ENCODE measurements at regions not wholly inside any gene's neighbourhood (a gene's known extent, or its start where the extent isn't known, plus 50 kb on each side); places are given as distances from the start of the nearest gene placed in this dataset.

DNA sequence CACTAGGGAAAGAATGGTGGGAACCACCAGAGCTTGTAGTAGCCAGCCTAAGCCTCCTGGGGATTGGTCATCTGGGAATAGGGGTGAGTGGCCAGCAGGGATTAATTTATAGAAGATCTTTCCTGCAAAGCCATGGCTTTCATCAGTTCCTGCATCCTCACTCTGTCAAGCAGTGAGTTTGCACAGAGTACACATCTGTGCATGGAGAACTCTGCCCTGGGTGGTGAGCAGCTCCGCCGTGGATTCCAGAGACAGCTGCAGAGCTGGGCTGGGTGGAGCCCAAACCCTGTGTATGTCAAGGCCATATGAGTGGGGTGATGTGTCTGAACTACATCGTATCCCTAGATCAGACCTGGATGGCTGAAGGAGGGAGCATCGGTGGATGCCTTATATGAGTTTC, 182.2 kb downstream of the GLI2 start:
- no peak for DNase-seq (ENCODE audit: low read depth in 2 of 2)

DNA sequence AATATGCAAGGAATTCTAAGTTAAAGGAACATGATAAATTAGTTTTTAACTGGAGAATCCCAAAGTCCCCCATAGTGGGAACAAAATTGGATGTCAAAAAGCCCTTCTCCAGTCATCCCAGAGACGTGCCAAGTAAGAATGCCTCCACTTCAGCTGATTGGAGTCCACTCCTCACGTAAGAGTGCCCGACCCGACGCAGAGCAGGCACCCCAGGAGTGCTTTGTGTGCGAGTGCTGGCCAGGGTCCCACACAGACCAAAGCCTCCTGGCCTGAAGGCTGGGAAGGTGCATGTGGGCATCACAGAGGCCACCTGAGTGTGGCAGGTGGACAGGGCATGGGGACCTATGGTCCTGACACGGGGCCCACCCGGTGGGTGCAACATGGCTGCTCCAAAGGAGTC, 183.5 kb downstream of the GLI2 start:
- DNase-seq (ENCODE audit: low read depth in 2 of 2), result no peak

DNA sequence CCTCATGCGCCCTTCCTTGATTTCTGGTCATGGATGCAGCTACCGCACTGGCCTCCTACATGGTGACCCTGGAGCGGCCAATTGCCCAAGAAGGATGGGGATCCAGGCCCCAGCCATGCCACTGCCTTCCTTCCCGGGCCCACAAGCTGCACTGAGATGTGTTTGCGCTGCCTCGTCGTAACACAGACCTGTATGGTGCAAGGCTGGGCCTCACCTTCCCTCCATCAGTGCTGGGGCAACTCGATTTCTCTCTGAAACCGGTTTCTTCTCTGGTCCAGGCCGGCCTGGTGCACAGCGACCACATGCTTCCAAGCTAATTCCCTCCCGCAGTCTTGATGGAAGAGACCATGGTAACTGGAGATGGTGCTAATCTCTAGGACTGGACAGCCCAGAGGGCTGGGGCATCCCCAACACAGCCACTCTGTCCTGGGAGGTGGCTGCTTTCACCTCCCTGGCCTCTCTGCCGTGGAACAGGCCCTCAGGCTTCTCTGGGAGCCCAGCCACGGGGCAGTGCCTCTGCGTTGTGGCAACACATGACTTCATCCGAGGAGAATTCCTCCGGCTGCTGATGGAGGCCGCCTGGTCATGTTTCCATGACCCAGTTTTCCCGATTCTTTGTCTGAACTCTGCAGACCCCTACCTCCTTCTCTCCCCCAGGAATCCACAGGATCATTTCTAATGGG, 184.2 kb downstream of the GLI2 start:
- DNase-seq (ENCODE audit: low read depth in 2 of 2), result no peak

GRCh38 chr2:120920454-120921148, 184.9 kb downstream of the GLI2 start:
- no peak for DNase-seq (ENCODE audit: low read depth in 2 of 2)

DNA sequence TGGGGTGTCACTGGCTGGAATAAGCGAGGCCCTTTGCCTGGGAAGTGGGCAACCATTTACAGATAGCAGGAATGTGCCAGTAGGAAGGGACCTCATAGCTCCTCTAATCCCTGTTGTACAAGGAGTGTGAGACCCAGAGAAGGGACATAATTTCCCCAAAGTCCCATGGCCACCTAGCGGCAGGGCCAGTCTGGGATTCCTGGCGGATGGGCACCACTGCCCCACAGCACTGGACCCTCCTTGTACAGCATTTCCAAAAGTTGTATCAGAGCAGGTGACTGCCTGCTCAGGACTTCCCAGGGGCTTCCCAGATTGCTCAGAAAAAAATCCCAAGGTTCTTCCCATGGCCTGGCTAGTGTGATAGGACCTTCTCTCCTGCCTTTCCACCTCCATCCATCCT, 185.8 kb downstream of the GLI2 start:
- DNase-seq (ENCODE audit: low read depth in 2 of 2), result no peak

GRCh38 chr2:120922571-120923332, 187.1 kb downstream of the GLI2 start:
- DNase-seq (ENCODE audit: low read depth in 2 of 2), result no peak

DNA sequence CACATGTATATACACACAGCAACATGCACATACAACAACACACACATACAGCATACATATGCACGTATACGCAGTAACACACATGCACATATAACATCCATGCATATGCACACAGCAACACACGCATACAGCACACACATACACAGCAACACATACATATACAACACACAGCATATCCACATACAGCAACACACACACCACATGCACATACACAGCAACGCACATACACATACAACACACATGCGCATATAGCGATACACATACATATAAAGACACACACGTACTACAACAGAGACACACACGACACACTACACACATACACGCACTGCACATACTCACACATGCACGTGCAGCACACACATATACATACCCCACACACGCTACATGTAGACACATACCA, 187.8 kb downstream of the GLI2 start:
- DNase-seq (ENCODE audit: low read depth in 2 of 2), result no peak

DNA sequence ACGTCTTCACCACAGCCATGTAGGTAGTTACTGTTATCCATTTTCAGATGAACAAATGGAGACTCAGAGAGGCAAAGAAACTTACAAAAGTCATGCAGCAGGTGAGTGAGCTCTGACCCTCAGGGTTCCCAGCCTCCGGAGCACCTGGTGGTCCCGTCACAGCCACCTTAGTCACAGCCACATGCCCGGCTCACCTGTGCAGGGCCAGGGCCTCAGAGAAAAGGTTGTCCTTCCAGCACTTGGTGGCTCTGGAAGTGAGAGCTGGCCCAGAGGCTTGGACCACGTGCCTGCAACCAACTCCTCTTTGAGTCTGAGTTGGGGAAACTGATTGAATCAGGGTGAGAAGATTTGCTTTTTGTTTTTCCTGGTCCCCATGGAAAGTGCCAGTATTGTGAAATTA, 189.3 kb downstream of the GLI2 start:
- no peak for DNase-seq (ENCODE audit: low read depth in 2 of 2)

GRCh38 chr2:120926463-120927264, 191.0 kb downstream of the GLI2 start:
- no peak for DNase-seq (ENCODE audit: low read depth in 2 of 2)

DNA sequence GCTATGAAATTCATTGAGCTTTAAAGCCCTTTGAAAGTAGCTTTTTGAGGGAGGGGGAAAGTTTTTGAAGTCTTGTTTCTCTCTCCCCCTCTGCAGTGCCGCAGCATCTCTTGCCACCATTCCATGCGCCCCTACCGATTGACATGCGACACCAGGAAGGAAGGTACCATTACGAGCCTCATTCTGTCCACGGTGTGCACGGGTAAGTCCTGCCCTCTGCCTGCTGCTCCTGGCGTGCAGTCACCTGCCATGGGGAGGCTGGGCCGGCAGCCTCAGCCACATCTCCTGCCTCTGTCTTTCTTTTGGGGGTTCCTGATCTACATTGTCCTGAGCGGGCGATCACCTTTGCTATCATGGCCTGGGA, 191.6 kb downstream of the GLI2 start:
- DNase-seq (ENCODE audit: low read depth in 2 of 2), result no peak

DNA sequence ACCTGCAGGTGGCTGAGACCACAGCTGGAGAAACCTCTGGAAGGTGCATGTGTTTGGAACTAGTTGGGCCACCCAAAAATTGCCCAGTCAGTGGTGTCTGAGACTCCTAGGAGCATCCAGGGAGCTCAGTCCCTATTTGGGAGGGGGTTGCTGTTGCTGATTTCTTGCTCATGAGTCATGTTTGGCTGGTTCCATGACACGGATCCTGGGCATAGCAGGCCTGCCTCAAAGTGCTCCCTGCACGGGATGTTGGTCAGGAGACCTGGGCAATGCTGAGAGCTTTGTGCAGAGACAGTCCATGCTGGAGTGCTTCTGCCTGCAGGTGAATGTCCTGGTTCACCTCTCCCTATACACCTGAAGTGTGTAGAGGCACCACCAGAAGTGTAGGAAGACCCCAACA, 194.2 kb downstream of the GLI2 start:
- DNase-seq (ENCODE audit: low read depth in 2 of 2), result no peak

DNA sequence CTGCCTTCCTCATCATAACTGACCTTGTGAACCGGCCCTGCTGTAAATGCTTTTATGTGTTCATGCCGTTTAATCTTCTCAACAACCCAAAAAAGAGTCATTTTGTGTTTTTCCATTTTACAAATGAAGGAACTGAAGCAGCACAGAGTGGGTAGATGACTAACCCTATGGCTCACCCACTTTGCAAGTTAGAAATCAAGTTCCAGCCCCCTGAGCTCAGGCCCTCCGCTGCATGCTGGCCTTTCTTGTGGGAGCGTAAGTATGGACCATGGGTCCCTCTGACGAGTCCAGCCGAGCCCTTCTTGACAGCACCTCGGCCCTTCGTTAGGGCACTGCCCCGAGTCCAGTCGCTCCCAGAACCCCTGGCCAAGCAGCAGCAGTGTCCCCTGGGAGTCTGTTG, 194.6 kb downstream of the GLI2 start:
- no peak for DNase-seq (ENCODE audit: low read depth in 2 of 2)

GRCh38 chr2:120930864-120931263, 195.2 kb downstream of the GLI2 start:
- DNase-seq (ENCODE audit: low read depth in 2 of 2), result no peak

DNA sequence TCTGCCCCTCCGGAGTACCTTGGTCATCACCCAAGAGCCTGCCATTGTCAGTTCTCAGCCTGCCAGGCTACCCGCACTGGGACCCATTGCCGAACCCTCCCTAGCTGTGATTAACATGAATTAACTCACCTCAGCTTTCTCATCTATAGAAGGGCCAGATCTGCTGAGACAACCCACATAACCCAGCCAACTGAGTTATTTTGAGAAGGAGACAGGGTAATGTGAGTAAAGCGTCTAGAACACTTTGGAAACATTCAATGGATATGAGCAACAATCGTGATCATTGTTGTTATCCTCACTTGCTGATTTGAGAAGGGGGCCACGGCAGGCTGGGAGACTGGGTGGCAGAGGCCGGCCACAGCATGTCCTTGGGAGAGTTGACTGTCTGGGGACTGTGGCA, 196.8 kb downstream of the GLI2 start:
- DNase-seq (ENCODE audit: low read depth in 2 of 2), result no peak

DNA sequence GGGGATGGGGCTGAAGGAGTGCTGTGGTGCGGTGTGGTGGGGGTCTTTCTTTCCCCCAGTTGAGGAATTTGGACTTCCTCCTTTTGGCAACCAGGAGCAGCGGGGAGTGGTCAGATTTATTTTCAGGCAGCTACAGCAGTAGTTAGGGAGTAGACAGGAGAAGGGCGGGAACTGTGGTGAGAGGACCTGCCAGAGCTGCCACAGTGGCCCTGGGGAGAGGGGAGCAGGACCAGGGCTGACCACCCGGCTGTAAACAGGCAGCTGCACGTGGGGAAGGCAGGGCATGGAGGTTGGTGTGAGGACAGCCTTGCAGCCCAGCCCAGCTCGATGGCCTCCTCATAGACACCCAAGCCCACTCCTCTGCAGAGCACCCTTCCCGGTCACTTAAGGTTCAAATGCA, 197.2 kb downstream of the GLI2 start:
- no peak for DNase-seq (ENCODE audit: low read depth in 2 of 2)

- DNase-seq (ENCODE audit: low read depth in 2 of 2), result no peak
Measured at GRCh38 chr2:120933693-120934573, 198.3 kb downstream of the GLI2 start.

GRCh38 chr2:120934574-120935338, 199.1 kb downstream of the GLI2 start:
- no peak for DNase-seq (ENCODE audit: low read depth in 2 of 2)

DNA sequence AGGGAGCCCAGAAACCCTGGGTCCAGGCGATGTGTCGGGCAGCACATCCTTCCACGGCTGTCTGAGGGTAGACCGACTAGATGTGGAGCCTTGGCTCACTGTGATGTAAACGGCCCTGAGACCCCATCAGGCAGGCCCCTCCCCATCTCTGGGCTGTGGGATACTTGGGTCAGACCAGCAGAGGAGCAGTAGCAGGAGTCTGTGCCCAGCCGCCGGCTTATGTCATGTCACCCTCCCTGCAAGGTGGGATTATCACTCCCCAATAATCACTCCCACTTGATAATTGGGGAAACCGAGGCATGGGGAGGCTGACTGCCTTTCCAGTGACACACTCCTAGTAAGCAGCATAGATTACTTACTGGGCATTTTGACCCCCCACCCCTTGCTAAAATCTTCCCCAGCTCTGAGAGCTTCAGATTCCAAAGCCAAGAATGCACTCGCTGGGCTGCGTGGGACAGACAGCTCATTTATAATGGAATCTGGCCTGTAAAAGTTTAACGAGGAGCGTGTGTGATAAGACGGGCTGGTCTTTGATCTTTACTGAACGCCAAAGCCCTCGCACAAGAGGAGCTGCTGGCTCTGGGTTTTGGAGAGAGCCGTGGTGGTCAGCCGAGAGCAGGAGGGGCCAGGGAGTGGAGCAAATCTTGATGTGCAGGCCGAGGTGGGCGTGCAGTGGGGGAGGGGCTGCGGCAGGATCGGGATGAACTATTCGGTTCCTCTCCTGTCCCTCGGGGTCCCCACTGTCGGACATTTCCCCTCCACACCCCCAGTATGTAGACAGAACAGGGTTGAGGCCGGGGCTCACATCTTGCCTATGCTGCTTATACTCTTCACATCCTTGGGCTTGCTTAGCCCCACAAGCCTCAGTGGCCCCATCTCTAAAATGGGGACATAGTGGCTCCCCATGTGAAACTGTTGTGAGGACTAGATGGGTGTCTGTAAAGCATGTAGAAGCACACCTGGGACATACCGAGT, 200.0 kb downstream of the GLI2 start:
- no peak for DNase-seq (ENCODE audit: low read depth in 2 of 2)
